ENCODE measurements at regions not wholly inside any gene's neighbourhood (a gene's known extent, or its start where the extent isn't known, plus 50 kb on each side); places are given as distances from the start of the nearest gene placed in this dataset.

DNA sequence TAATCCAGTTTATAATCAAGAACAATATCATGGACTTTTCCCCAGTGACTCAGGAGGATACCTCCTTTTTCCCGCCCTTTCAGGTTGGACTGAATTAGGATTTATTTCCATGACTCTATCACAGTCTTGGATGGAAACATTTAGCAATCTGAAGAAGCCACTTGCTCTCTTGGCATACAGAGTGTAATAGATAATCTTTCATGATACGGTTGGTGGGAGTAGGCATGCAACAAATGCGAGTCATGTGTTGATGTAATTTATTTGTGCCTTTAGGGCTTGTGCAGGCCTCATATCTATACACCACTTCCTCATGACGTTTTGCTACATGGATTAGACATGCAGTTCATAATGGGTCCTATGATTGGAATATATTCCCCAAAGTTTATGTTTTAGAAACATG is 54.2 kb upstream of the MCTP2 start:
- no peak for TF ChIP-seq CTCF (IDR thresholded peaks at IDR 0.05; ENCODE audit: insufficient read depth, low read depth, low read length)
- TF ChIP-seq EZH2 (IDR thresholded peaks at IDR 0.05; ENCODE audit: insufficient read depth, low read length), result no peak
